GM18909 (cell line): ENCODE measurements at regions not wholly inside any gene's neighbourhood (a gene's known extent, or its start where the extent isn't known, plus 50 kb on each side); places are given as distances from the start of the nearest gene placed in this dataset.

Experiments
- ATAC-seq: cut with Tn5 transposase; IDR thresholded peaks from one replicate; pipeline ENCODE4 v1.9.1; 2021; ENCODE audit warnings: mild to moderate bottlenecking; ENCODE audit not compliant: unreplicated experiment, poor library complexity

DNA sequence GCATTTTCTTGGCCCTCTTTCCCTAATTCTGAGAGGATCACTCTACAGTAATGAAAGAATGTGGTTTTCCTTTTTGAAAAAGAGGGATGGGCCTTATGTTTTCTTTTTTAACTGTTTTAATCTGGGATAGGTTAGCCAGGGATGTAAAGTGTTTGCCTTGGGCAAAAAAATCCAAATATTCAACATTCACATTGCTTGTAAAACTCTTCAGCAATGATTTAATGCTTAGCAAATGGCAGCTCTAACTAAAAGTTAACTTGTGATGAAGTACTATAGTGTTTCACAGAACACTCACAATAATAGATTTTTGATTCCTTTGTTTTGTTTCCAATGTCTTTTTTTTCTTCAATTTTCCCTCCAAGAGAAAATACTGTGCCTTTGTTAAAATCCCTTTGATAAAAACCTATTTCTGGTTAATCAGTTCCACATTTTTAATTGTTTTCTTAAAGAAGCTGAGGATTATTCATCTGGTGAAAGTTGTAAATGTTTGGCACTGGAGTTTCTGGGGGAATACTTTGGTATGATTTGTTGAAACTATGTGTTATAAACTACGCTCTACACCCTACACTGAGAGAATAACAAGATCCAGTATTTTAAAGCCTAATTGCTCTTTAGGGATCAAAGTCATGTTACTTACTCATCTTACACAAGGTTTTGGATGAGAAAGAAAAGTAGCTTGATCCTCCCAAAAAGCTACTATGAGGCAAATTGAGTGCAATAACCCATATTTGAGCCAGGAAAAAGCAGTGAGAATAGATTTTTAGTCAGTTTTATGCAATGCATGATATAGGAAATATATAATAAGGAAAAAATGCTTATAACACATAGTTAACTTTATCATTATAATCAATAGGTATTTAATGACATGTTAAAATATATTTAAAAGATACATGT is 335.8 kb downstream of the EPHA7 start:
- no peak for ATAC-seq

DNA sequence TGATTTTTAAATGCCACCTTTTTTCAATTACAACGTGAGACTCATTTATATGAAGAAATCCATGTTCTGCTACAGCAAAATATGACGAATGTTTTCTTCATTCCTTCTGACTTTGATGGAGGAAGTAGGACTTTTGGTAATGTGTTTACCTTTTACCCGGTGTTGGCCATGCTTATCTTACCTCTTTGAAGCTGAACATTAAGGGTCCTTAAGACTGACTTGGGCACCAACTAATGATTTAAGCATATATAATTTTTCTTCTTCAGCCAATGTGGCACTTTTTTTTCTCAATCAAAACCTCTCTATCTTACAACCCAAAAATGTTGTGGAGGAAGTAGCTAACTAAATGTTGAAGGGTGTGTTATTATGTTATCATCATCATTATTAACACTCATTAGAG is 337.5 kb downstream of the EPHA7 start:
- no peak for ATAC-seq

DNA sequence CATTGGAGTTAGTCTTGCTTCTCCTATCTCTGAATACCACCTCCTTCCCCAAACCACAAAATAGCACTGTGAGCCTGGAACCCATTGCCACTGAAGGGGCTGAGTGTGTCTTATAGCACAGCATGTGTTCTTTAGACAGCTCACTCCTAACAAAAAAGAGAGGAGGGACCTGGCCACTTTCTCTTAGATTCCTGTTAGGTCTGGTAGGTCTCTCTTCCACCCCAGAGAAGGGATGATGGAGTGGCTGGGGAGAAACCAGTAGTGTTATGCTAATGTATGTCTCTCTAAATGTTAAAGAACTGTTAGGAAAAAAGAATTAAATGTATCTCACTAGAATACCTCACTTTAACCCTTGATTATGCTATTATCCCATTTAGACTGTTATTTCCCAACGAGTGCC is 340.3 kb downstream of the EPHA7 start:
- no peak for ATAC-seq

DNA sequence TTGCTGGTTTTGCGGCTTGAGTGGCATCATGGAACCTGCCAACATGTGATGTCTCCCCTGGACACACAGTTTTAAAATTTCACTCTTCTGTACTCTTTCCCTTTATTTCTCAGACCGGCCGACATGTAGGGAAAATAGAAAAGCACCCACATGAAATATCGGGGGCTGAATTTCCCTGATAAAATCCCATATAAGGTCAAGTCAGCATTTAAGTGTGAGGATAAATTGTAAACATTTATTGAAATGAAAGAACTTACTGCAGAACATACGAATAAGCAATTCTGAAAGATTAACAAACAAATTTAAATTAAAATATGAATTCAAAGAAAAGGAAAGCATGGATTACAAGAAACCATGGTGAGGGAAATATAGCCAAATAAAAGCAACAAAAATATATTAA is 345.5 kb downstream of the EPHA7 start:
- ATAC-seq = no peak

DNA sequence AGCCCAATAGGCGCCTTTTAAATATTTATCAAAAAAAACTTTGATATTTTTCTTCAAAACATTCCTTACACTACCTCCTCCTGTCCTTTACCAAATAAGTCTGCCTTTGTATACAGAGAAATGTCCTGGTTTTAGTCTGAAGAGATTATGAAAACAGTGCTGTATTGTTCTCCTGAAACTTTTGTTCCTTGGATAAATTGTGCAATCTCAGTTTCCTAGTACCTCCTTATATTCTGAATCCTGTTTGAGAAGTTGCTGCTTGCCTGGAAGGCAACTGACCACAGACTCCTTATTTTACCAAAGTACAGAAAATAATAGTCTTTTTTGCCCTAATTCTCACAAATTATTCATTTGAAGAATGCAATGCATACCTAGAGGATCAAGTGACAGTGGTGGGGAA is 349.5 kb downstream of the EPHA7 start:
- ATAC-seq = no peak

DNA sequence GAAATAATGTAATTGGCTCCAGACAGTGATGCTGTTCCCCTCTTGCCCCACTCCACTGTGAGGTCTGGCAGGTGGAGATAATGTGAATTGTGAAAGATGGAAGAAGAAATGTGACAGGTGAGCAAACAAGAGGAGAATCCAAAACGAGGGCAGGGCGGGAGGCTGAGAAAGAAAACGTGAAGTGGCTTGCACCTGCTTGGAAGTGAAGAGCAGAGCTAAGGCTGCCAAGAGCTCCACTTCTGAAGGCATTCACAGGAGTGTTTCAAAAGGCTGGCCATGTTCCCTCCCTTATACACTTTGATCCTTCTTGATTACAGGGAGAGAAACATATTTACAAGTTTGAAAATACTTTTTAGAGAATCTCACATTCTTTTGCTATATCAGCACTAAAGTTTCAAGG is 359.4 kb downstream of the EPHA7 start:
- no peak for ATAC-seq

DNA sequence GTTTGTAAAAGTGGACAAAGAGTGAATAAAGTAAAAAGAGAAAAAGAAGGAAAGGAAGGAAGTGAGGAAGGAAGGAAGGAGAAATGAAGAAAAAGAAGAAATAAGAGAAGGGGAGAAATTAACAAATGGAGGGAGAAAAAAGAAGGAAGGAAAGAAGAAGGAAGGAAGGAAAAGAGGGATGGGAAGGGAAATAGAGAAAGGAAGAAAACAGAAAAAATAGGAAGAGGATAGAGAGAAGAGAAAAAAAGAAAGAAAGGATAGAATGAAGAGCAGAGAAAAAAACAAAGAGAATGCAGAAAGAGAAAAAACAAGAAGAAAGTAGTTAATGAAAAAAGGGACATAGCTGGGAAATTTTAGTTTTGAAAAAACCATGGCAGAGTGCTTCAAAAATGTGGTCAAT is 361.8 kb downstream of the EPHA7 start:
- ATAC-seq = no peak

DNA sequence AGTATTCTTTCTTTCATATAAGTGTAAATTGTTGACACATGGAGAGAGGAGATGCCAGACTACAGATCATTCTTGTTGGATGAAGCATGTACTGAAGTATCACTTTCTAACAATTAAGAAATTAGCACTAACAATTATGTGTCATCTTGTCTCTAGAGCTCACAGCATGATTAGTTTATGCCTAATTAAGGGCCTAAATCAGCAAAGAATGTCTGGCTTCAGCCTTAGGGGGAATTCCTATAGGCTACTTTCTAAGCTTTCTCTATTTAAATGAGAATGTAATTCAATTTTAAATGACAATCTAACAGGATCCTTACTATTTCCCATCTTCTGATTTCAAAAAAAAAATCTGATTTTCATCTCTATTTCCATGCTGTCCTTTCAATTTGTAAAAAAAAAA is 371.0 kb downstream of the EPHA7 start:
- ATAC-seq = no peak

DNA sequence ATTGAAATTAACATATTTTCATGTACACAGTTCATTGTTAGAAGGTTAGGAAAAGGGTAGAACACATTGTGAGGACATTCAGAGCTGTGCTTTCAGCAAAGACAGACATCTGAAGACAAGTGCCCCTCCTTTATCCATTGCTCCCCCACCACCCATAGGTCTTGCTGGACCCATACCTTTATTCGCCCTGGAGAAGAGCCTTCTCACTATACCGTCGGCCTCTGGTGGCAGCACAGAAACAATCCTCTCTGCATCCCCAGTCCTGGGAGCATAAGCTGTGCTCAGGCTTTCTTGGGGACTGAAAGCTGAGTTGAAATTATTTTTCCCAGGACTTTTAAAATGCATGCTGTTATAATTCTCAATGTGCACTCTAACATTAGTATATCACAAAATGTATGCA is 372.3 kb downstream of the EPHA7 start:
- no peak for ATAC-seq

DNA sequence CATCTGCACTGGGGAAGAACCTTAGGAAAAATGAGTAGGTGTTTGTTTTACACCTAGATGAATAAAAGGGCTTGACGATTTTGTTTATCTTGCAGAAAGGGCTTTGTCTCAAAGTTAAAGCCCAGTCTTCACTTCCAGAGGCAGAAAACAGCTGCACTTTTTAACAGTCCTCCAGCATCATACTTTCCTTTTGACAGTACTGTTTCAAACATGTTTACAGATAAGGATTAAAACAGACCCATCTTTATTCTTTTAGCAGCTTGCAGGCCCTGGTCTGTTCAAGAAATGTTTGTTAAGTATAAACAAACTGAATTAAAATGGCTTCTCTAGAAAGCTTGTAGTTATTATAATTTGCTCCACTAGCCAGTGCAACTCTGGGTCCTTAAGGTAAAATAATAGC is 374.2 kb downstream of the EPHA7 start:
- ATAC-seq = no peak

DNA sequence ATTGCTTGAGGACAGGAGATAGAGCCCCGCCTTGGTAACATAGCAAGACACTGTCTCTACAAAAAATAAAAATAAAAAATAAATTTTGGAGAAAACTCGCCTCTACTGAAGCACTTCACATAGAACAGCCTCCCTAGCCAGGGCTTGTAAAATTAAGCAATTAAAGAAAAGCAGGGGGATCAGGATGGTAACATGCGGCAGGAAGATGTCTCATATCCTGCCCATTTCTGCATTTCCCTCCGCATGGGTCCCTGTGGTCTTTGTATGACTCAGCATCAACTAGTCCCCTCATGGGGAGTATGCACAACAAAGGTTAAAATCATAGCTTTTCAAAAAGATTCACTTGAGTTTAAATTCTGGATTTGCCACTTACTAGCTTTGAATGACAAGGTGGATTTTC is 379.0 kb downstream of the EPHA7 start:
- no peak for ATAC-seq

DNA sequence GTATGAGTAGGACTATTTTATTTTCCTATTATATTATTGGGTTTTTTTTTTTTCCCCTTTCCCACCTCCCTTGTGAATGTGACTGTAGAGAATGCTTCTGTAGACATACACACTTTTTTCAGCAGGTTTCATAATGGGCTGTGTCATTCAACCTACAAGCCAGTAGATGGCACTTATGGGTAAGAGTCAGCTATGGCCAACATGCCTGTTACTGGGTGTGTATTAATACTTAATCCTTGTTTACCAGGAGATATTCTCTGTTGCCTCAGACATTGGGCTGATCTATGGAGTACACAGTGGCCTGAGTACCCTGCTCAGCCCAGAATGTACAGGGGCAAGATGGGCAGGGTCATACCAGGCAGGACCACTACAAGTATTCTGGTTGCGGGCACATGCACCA is 382.5 kb downstream of the EPHA7 start:
- no peak for ATAC-seq

DNA sequence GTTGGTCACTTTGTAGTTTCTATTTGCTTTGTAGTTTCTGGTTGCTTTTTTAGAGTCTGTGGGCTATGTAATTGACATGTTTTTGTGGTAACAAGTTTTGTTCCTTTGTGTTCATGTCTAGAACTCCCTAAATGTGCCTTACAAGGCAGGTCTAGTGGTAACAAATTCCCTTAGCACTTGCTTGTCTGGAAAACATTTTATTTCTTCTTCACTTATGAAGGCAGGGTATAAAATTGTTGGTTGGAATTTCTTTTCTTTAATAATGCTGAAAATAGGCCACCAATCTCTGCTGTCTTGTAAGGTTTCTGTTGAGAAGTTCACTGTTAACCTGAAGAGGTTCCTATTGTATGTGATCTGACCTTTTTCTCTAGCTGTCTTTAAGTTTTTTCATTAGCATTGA is 383.6 kb downstream of the EPHA7 start:
- ATAC-seq = no peak

DNA sequence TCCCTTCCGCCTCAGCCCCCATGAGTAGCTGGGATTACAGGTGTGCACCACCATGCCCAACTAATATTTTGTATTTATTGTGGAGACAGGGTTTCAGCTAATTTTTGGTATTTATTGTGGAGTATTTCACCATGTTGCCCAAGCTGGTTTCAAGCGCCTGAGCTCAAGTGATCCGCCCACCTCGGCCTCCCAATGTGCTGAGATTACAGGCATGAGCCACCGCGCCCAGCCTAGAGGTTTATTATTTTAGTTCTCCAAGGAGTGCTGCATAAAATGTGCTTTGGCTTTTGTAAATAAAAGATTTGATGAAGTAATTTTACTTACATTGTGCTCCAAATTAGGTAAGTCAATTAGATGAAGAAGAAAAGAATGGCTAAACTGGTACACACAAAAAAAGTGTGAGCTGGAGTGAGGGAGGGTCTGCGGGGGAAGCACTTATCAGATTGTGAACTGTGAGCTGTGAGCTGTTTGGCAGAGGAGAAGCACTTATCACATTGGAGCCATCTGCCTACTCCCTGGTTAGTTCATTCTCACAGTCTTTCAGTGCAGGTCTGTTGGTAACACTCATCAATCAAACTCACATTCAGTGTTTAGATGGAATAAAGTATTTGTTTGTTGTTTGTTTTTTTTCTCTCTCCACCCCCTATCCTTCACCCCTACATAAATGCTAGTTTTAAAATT is 398.0 kb downstream of the EPHA7 start:
- ATAC-seq = no peak

DNA sequence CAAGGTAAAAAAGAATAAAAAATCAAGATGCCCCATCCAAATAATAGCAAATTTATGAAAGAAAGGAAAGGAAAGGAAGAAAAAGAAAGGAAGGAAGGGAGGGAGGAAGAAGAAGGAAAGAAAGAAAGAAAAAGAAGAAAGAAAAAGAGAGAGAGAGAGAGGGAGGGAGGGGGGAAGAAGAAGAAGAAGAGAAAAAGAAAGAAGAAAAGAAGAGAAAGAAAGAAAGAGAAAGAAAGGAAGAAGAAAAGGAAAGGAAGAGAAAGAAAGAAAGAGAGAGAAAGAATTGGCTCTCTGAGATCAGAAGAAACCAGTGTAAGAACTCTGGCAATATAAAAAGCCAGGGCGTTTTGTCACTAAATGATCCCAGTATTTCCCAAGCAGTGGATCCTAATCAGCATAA is 401.7 kb downstream of the EPHA7 start:
- ATAC-seq = no peak

DNA sequence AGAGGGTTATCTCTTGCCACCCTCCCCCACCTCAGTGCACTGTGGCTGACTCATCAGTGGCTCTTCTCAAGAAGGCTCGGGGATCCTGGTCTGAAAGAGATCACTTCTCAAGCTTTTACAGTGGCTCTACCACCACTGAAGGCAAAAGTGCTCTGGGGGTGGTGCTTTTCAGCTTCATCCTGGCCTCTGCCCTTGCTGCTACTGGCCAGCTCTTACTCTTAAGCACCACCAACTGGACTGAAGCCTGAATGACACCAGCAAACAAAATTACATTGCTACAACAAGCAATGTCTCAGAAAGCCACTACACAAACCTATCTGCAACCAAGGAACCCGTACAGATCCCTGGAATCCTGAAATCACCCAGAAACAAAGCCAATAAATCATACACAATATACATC is 402.1 kb downstream of the EPHA7 start:
- no peak for ATAC-seq

DNA sequence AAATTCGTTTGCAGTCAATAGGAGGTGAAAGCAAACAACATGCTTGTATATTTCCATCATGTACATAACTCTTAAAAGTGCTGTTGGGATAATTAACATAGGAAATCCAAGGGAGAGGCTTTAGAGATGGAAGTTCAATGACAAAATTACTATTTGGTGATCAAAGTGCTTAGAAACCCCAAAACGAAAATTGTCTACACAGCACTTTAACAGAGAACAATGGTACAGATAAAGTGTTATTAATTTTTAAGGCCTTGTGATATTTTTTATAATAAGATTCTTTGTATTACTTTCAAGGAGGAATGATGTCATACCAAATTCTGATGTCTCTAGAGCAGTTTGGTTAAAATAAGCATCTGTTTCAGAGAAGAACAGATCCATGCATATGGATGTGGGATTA is 406.3 kb downstream of the EPHA7 start:
- no peak for ATAC-seq

DNA sequence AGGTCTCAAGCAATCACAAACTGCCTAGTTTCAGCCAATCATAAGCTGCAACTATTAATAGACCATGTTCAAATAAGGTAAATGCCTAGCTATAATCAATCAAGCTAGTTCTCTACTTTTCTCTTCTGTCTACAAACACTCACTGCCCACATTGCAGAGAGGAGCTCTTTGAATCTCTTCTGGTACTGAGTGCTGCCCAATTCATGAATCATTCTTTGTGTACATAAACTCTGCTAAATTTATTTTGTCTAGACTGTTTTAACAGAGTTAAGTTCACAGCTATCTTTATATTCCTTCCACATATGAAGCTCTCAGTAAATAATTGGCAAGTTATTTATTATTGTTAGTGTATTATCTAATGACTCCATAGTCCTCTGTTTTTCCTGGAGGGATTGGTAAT is 411.0 kb downstream of the EPHA7 start:
- no peak for ATAC-seq

DNA sequence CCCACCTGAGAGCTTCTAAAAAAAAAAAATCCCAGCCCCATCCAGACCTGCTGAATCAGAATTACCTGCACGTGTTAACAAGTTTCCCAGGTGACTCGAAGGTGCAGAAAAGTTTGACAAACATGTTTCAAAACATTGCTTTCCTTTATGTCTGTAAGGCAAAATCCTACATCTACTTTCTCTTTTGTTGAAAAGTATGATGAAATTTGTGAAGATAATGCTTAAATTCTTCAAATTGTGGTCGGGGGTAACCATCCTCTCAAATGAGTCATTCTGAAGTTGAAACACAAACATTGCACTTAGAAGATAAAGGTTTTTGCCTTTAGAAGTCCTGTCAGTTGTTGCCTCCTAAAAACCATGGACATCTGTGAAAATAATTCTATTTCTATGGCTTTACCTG is 429.7 kb downstream of the EPHA7 start:
- no peak for ATAC-seq

DNA sequence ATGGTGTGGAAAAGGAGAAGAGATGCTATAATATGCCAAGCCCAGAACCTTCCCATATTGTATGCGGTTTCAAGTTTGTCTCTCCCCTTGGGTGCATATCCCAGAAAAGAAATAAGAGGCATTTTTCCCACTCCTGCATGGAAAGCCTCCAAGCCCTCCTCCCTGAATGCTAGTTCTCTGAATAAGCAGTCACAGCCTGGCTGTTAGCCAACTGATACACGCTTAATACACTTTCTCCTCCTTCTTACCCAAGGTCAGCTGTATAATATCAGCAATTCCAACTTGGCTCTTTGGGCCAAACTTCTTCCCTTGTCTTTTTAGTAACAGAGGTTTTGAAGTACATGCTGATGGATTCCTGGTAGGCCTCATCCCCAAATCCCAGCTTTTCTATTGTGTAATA is 440.1 kb downstream of the EPHA7 start:
- ATAC-seq = no peak

DNA sequence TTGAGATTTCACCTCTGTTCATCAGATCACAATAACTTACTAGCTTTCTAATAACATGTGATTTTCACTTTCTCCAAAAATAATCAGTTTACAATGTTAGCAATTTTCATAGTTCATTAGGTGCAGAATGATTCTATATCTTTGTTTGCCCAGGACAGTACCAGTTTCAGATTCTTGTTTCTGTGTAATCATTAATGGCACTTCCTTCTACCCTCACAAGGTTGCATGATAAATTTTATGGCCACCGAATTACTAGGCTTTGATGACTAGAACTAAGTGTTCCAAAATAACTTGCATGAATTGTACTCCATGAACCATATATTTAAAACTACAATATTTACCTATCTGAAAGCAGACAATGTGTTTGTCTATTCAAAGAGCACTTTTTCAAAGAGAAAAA is 442.3 kb downstream of the EPHA7 start:
- ATAC-seq = peak; percentile 62

DNA sequence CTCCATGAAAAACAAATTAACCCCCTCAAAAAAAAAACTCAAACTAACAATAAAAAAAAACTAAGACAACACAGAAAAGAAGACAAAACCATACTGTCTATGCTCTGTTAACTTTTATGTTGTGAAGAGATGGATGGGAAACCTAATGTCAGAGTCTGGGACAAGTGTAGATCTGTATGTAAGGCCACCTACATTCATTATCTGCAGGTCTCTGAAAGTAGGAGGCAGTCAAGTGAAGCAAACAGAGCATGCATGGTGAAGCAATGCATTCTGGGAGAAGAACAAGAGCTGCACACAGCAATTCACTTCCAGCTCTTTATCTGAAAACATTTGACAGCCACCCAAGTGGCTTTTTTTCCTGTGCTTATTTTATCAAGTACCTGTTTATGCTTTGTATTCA is 452.0 kb downstream of the EPHA7 start:
- no peak for ATAC-seq
